ENCODE measurements at regions not wholly inside any gene's neighbourhood (a gene's known extent, or its start where the extent isn't known, plus 50 kb on each side); places are given as distances from the start of the nearest gene placed in this dataset.

- intact Hi-C loops (cut with DNase I; ENCODE audit: low total_unique reads), result no loop called here
- Histone ChIP-seq H3K4me1 (no peaks in the 10 kb centered on the region), H3K27me3 (no peaks in the 10 kb centered on the region), H3K27ac (no peak overlapping the region), H3K36me3 (no peaks in the 10 kb centered on the region), H3K9me3 (peaks cover 0 to 16% (median 15%) of the 10 kb centered on the region in 3 donors), H3K4me3 (no peak overlapping the region)
- TF ChIP-seq CTCF (IDR thresholded peaks at IDR 0.05), result no peak
- no peak for DNase-seq
Measured at GRCh38 chr13:109644956-109645355, 141.4 kb downstream of the IRS2 start.

- Histone ChIP-seq H3K27ac (no peak overlapping the region), H3K36me3 (no peaks in the 10 kb centered on the region), H3K4me3 (no peak overlapping the region), H3K9me3 (peaks cover 0 to 18% (median 17%) of the 10 kb centered on the region in 3 donors), H3K27me3 (no peaks in the 10 kb centered on the region), H3K4me1 (no peaks in the 10 kb centered on the region)
- intact Hi-C loops (cut with DNase I; ENCODE audit: low total_unique reads), result no loop called here
- DNase-seq, result no peak
- no peak for TF ChIP-seq CTCF (IDR thresholded peaks at IDR 0.05)
Measured at GRCh38 chr13:109644069-109644750, 142.2 kb downstream of the IRS2 start.

GRCh38 chr13:109642358-109642757 is 144.0 kb downstream of the IRS2 start:
- intact Hi-C loops (cut with DNase I; ENCODE audit: low total_unique reads), result no loop called here
- Histone ChIP-seq H3K4me3 (no peak overlapping the region), H3K9me3 (peaks cover 0 to 18% (median 17%) of the 10 kb centered on the region in 3 donors), H3K27ac (no peak overlapping the region), H3K27me3 (no peaks in the 10 kb centered on the region), H3K36me3 (no peaks in the 10 kb centered on the region), H3K4me1 (no peaks in the 10 kb centered on the region)
- TF ChIP-seq CTCF (IDR thresholded peaks at IDR 0.05), result no peak
- DNase-seq, result no peak

- TF ChIP-seq CTCF (IDR thresholded peaks at IDR 0.05), result no peak
- H3K27ac ChIP-seq, result no peak overlapping the region
Measured at GRCh38 chr13:109636736-109637135, 149.6 kb downstream of the IRS2 start.

GRCh38 chr13:109631069-109631468 is 155.3 kb downstream of the IRS2 start:
- no peak overlapping the region for H3K4me3 ChIP-seq
- H3K27me3 ChIP-seq, result no peaks in the 10 kb centered on the region
- H3K9me3 ChIP-seq, result no peaks in the 10 kb centered on the region
- TF ChIP-seq CTCF (IDR thresholded peaks at IDR 0.05), result no peak
- no peaks in the 10 kb centered on the region for H3K36me3 ChIP-seq
- no peak overlapping the region for H3K27ac ChIP-seq
- H3K4me1 ChIP-seq, result peaks cover 0 to 17% (median 7%) of the 10 kb centered on the region in 4 donors
- intact Hi-C loops (cut with DNase I; ENCODE audit: low total_unique reads), result no loop called here
- DNase-seq, result no peak

More at GRCh38 chr13:109636736-109637135, 149.6 kb downstream of the IRS2 start:
- Histone ChIP-seq H3K4me1 (no peaks in the 10 kb centered on the region), H3K4me3 (no peak overlapping the region), H3K9me3 (peaks cover 0 to 18% (median 17%) of the 10 kb centered on the region in 3 donors), H3K36me3 (no peaks in the 10 kb centered on the region), H3K27me3 (no peaks in the 10 kb centered on the region)
- intact Hi-C loops (cut with DNase I; ENCODE audit: low total_unique reads), result no loop called here
- DNase-seq, result no peak
